B cell (primary cell): ENCODE measurements at regions not wholly inside any gene's neighbourhood (a gene's known extent, or its start where the extent isn't known, plus 50 kb on each side); places are given as distances from the start of the nearest gene placed in this dataset.

Experiments used
- ATAC-seq: fragments of 200-7000 bp; cut with Tn5 transposase; one replicate; pipeline ENCODE4 v1.10.0; 2021; ENCODE audit warnings: low read depth, mild to moderate bottlenecking, moderate number of reproducible peaks, moderate library complexity
- CTCF ChIA-PET: fragments of 350-600 bp; sonication (Branson Sonifier 250); formaldehyde crosslinking; loops from one replicate; lab custom pipeline; 2021; ENCODE audit warnings: antibody characterized with exemption, inconsistent platforms; lab: Charles Lee
- POLR2A ChIA-PET: fragments of 350-600 bp; sonication (Branson Sonifier 250); formaldehyde crosslinking; loops from one replicate; lab custom pipeline; 2021; ENCODE audit warnings: antibody characterized with exemption; lab: Charles Lee
- DNase-seq: peaks from one replicate; pipeline ENCODE4 v3.0.0; 2013
- H2AFZ ChIP-seq: 2 replicates; pipeline ENCODE4 v1.6.1; 2012; ENCODE audit warnings: mild to moderate bottlenecking, low read depth, low read length; ENCODE audit not compliant: insufficient read depth, poor library complexity, severe bottlenecking
- H3K27ac ChIP-seq, 2 donors: 1 replicate in 1 of 2; 2 replicates in 1 of 2; pipeline ENCODE4 v1.5.1; 2012 to 2013; ENCODE audit warnings: low read length in 2 of 2, mild to moderate bottlenecking in 2 of 2, moderate library complexity in 1 of 2
- H3K27me3 ChIP-seq, 4 experiments: fragments of 200-600 bp in 1 of 4; sonication (generic) in 1 of 4; replicated peaks in 1 of 4; 1 replicate in 2 of 4; 2 replicates in 2 of 4; pipeline versions ENCODE4 v1.6.1 to v1.7.0; 2013 to 2016; ENCODE audit warnings: low read length in 3 of 4, mild to moderate bottlenecking in 2 of 4, mixed read lengths in 1 of 4, moderate library complexity in 1 of 4; ENCODE audit not compliant: insufficient read depth in 4 of 4, control insufficient read depth in 3 of 4; ENCODE audit errors: control extremely low read depth in 1 of 4
- H3K36me3 ChIP-seq, 2 experiments: replicated peaks in 1 of 2; 1 replicate in 1 of 2; 2 replicates in 1 of 2; pipeline versions ENCODE4 v1.6.1 to v1.7.1; 2013; ENCODE audit warnings: low read length in 1 of 2; ENCODE audit not compliant: insufficient read depth in 2 of 2, control insufficient read depth in 1 of 2; ENCODE audit errors: control extremely low read depth in 1 of 2, extremely low read depth in 1 of 2
- H3K4me1 ChIP-seq, 2 donors: fragments of 200-600 bp in 1 of 2; sonication (generic) in 1 of 2; 1 replicate in 1 of 2; 2 replicates in 1 of 2; pipeline versions ENCODE4 v1.5.1 to v1.6.1; 2013 to 2017; ENCODE audit warnings: low read length in 2 of 2; ENCODE audit not compliant: control insufficient read depth in 2 of 2, insufficient read depth in 2 of 2
- H3K4me2 ChIP-seq: replicated peaks from 2 replicates; pipeline ENCODE3; 2012; ENCODE audit warnings: mild to moderate bottlenecking, low read depth, low read length; ENCODE audit not compliant: poor library complexity, severe bottlenecking
- H3K4me3 ChIP-seq, 5 experiments: fragments of 200-600 bp in 1 of 5; sonication (generic) in 1 of 5; 1 replicate in 3 of 5; 2 replicates in 2 of 5; pipeline versions ENCODE4 v1.5.1 to v1.7.0; 2011 to 2016; ENCODE audit warnings: low read length in 4 of 5, mild to moderate bottlenecking in 4 of 5, low read depth in 2 of 5, control low read depth in 1 of 5, moderate library complexity in 1 of 5; ENCODE audit not compliant: insufficient read depth in 1 of 5; ENCODE audit errors: control extremely low read depth in 1 of 5, extremely low read depth in 1 of 5
- H3K79me2 ChIP-seq: fragments of 200-600 bp; sonication (generic); one replicate; pipeline ENCODE4 v1.6.0; 2016; ENCODE audit warnings: low read length; ENCODE audit not compliant: control insufficient read depth, insufficient read depth
- H3K9ac ChIP-seq: fragments of 200-600 bp; sonication (generic); 2 replicates; pipeline ENCODE4 v1.6.1; 2017; ENCODE audit warnings: mild to moderate bottlenecking, low read length, moderate library complexity
- H3K9me3 ChIP-seq, 3 donors: one replicate each; pipeline versions ENCODE4 v1.6.1 to v1.7.1; 2013; ENCODE audit warnings: low read length in 2 of 3; ENCODE audit not compliant: control insufficient read depth in 2 of 3, insufficient read depth in 1 of 3; ENCODE audit errors: control extremely low read depth in 1 of 3
- H4K20me1 ChIP-seq: 2 replicates; pipeline ENCODE4 v1.6.0; 2012; ENCODE audit warnings: mild to moderate bottlenecking, low read length; ENCODE audit not compliant: insufficient read depth, control insufficient read depth, poor library complexity, severe bottlenecking
- H3K27ac Mint-ChIP-seq: one replicate; pipeline ENCODE4 v1.8.0; 2021; ENCODE audit warnings: mixed read lengths
- H3K27me3 Mint-ChIP-seq: one replicate; pipeline ENCODE4 v1.8.0; 2021; ENCODE audit warnings: mixed read lengths
- H3K4me1 Mint-ChIP-seq: one replicate; pipeline ENCODE4 v1.8.0; 2021; ENCODE audit warnings: mixed read lengths
- H3K4me3 Mint-ChIP-seq: one replicate; pipeline ENCODE4 v1.8.0; 2021; ENCODE audit warnings: mixed read lengths
- H3K9me3 Mint-ChIP-seq: one replicate; pipeline ENCODE4 v1.8.0; 2022; ENCODE audit warnings: mixed read lengths; ENCODE audit not compliant: insufficient read depth
- CTCF ChIP-seq: fragments of 200-600 bp; IDR thresholded peaks from one replicate; pipeline ENCODE4 v1.8.0; 2022; ENCODE audit warnings: antibody characterized with exemption, mild to moderate bottlenecking
- EZH2 ChIP-seq: IDR thresholded peaks from 2 replicates; pipeline ENCODE4 v1.6.1; 2012; ENCODE audit warnings: borderline replicate concordance, low read depth, mild to moderate bottlenecking, moderate library complexity, low read length; ENCODE audit not compliant: insufficient read depth, poor library complexity, severe bottlenecking
- WGBS: methylation state at CpG from one replicate; pipeline ENCODE4 v1.1.5; 2013; ENCODE audit warnings: missing lambda C conversion rate; ENCODE audit not compliant: insufficient coverage; 5-methylcytosine and 5-hydroxymethylcytosine counted together
- intact Hi-C: fragments of 100-400 bp; cut with micrococcal nuclease; formaldehyde crosslinking; loops from one replicate; pipeline ENCODE4 v1.10.0; 2022

GRCh38 chr1:112788561-112788960 lies 73.4 kb upstream of the PPM1J start:
- H3K27me3 ChIP-seq = no peaks in the 10 kb centered on the region
- H3K4me1 ChIP-seq = no peaks in the 10 kb centered on the region
- no peak overlapping the region for H3K27ac ChIP-seq
- no peaks in the 10 kb centered on the region for H4K20me1 ChIP-seq
- H3K27me3 Mint-ChIP-seq = peaks cover 24% of the 10 kb centered on the region
- ChIA-PET CTCF (no interaction called here), POLR2A (no interaction called here)
- no peaks in the 10 kb centered on the region for H3K79me2 ChIP-seq
- no peaks in the 10 kb centered on the region for H3K4me1 Mint-ChIP-seq
- no peak overlapping the region for H3K4me3 Mint-ChIP-seq
- no peak overlapping the region for H3K9ac ChIP-seq
- H3K9me3 ChIP-seq = no peaks in the 10 kb centered on the region
- H3K27ac Mint-ChIP-seq = no peak overlapping the region
- no peaks in the 10 kb centered on the region for H3K36me3 ChIP-seq
- H3K4me2 ChIP-seq = no peak overlapping the region
- no peak overlapping the region for H3K4me3 ChIP-seq
- no peak overlapping the region for H2AFZ ChIP-seq
- H3K9me3 Mint-ChIP-seq = peaks cover under 1% of the 10 kb centered on the region
- no peak for TF ChIP-seq CTCF
- TF ChIP-seq EZH2 = no peak
- DNase-seq (no peak), ATAC-seq (no peak)
- intact Hi-C loops = no loop called here

- no peak overlapping the region for H3K4me3 Mint-ChIP-seq
- POLR2A ChIA-PET = no interaction called here
- Histone ChIP-seq H2AFZ (no peak overlapping the region), H4K20me1 (no peaks in the 10 kb centered on the region), H3K79me2 (no peaks in the 10 kb centered on the region), H3K4me2 (no peak overlapping the region), H3K27ac (no peak overlapping the region), H3K27me3 (no peaks in the 10 kb centered on the region), H3K9me3 (peaks cover 0 to 2% (median 0%) of the 10 kb centered on the region in 3 donors), H3K9ac (no peak overlapping the region), H3K4me3 (no peak overlapping the region), H3K36me3 (no peaks in the 10 kb centered on the region), H3K4me1 (no peaks in the 10 kb centered on the region)
- ATAC-seq (no peak), DNase-seq (no peak)
- H3K27ac Mint-ChIP-seq = no peak overlapping the region
- intact Hi-C loops = no loop called here
- H3K9me3 Mint-ChIP-seq = peaks cover 2% of the 10 kb centered on the region
- TF ChIP-seq CTCF = no peak
- TF ChIP-seq EZH2 = no peak
- WGBS = no CpG with 5 or more reads among the region's 2 CpGs
- H3K4me1 Mint-ChIP-seq = no peaks in the 10 kb centered on the region
- CTCF ChIA-PET = no interaction called here
- H3K27me3 Mint-ChIP-seq = peaks cover 28% of the 10 kb centered on the region
These were observed 72.9 kb upstream of the PPM1J start for GRCh38 chr1:112788054-112788453.
